HEK293 (cell line): ENCODE measurements at regions not wholly inside any gene's neighbourhood (a gene's known extent, or its start where the extent isn't known, plus 50 kb on each side); places are given as distances from the start of the nearest gene placed in this dataset.
A peak's percentile ranks its signal among the peaks of the same experiment; 100 is the strongest.

Experiments used
- IKZF3 ChIP-seq: fragments of 450-650 bp; IDR thresholded peaks from 2 replicates; pipeline ENCODE4 v1.5.0; 2018; ENCODE audit warnings: missing biosample characterization, mild to moderate bottlenecking, missing genetic modification characterization, moderate library complexity
- KLF1 ChIP-seq: fragments of 450-650 bp; formaldehyde crosslinking; IDR thresholded peaks from 2 replicates; pipeline ENCODE4 v1.5.1; 2016; ENCODE audit warnings: missing biosample characterization, missing genetic modification characterization
- KLF17 ChIP-seq: fragments of 450-650 bp; formaldehyde crosslinking; IDR thresholded peaks from 2 replicates; pipeline ENCODE4 v1.5.1; 2016; ENCODE audit warnings: missing biosample characterization, missing genetic modification characterization
- KLF9 ChIP-seq: fragments of 450-650 bp; formaldehyde crosslinking; IDR thresholded peaks from 2 replicates; pipeline ENCODE4 v1.5.1; 2016; ENCODE audit warnings: missing biosample characterization, missing genetic modification characterization, low read depth
- OVOL3 ChIP-seq: fragments of 450-650 bp; formaldehyde crosslinking; IDR thresholded peaks from 2 replicates; pipeline ENCODE4 v1.5.1; 2016; ENCODE audit warnings: missing biosample characterization, missing genetic modification characterization
- SETDB1 ChIP-seq: IDR thresholded peaks from one replicate; pipeline ENCODE4 v1.6.1; 2017; ENCODE audit warnings: mild to moderate bottlenecking, low read length, moderate library complexity, mixed read lengths; ENCODE audit not compliant: insufficient read length
- TRIM28 ChIP-seq: IDR thresholded peaks from 2 replicates; pipeline ENCODE4 v1.6.1; 2011; ENCODE audit warnings: low read length, control low read depth, borderline replicate concordance
- YY1 ChIP-seq: fragments of 450-650 bp; formaldehyde crosslinking; IDR thresholded peaks from 2 replicates; pipeline ENCODE4 v1.5.1; 2018; ENCODE audit warnings: missing biosample characterization, missing genetic modification characterization
- ZBTB10 ChIP-seq: fragments of 450-650 bp; formaldehyde crosslinking; IDR thresholded peaks from 2 replicates; pipeline ENCODE4 v1.5.1; 2016; ENCODE audit warnings: missing biosample characterization, missing genetic modification characterization
- ZBTB48 ChIP-seq: fragments of 450-650 bp; formaldehyde crosslinking; IDR thresholded peaks from 2 replicates; pipeline ENCODE4 v1.5.1; 2016; ENCODE audit warnings: missing biosample characterization, missing genetic modification characterization
- ZEB2 ChIP-seq: fragments of 450-650 bp; formaldehyde crosslinking; IDR thresholded peaks from 2 replicates; pipeline ENCODE4 v1.5.1; 2016; ENCODE audit warnings: missing biosample characterization, missing genetic modification characterization
- ZFHX2 ChIP-seq: fragments of 450-650 bp; formaldehyde crosslinking; conservative IDR thresholded peaks from 2 replicates; pipeline ENCODE4 v1.5.1; 2016; ENCODE audit warnings: missing biosample characterization, missing genetic modification characterization
- ZNF10 ChIP-seq: fragments of 450-650 bp; formaldehyde crosslinking; IDR thresholded peaks from 2 replicates; pipeline ENCODE4 v1.5.1; 2017; ENCODE audit warnings: missing biosample characterization, missing genetic modification characterization
- ZNF391 ChIP-seq: fragments of 450-650 bp; formaldehyde crosslinking; IDR thresholded peaks from 2 replicates; pipeline ENCODE4 v1.5.1; 2016; ENCODE audit warnings: low read depth, missing biosample characterization, missing genetic modification characterization, borderline replicate concordance
- ZNF423 ChIP-seq: fragments of 450-650 bp; formaldehyde crosslinking; IDR thresholded peaks from 2 replicates; pipeline ENCODE4 v1.5.1; 2016; ENCODE audit warnings: missing biosample characterization, missing genetic modification characterization
- ZNF623 ChIP-seq: fragments of 450-650 bp; formaldehyde crosslinking; IDR thresholded peaks from 2 replicates; pipeline ENCODE4 v1.5.1; 2016; ENCODE audit warnings: missing biosample characterization, missing genetic modification characterization
- ZNF692 ChIP-seq: fragments of 450-650 bp; formaldehyde crosslinking; IDR thresholded peaks from 2 replicates; pipeline ENCODE4 v1.5.1; 2016; ENCODE audit warnings: missing biosample characterization, missing genetic modification characterization
- TF ChIP-seq, protein P1 (sequence below): fragments of 450-650 bp; IDR thresholded peaks from 2 replicates; pipeline ENCODE4 v1.5.1; 2018; ENCODE audit warnings: missing biosample characterization, mild to moderate bottlenecking, missing genetic modification characterization
- TF ChIP-seq, protein P2 (sequence below): fragments of 450-650 bp; formaldehyde crosslinking; IDR thresholded peaks from 2 replicates; pipeline ENCODE4 v1.5.1; 2016; ENCODE audit warnings: missing biosample characterization, missing genetic modification characterization
- TF ChIP-seq, protein P3 (sequence below): fragments of 450-650 bp; formaldehyde crosslinking; conservative IDR thresholded peaks from 2 replicates; pipeline ENCODE4 v1.5.1; 2016; ENCODE audit warnings: low read depth, missing biosample characterization, missing genetic modification characterization
- TF ChIP-seq, protein P4 (sequence below): fragments of 450-650 bp; formaldehyde crosslinking; IDR thresholded peaks from 2 replicates; pipeline ENCODE4 v1.5.1; 2017; ENCODE audit warnings: missing biosample characterization, missing genetic modification characterization
- TF ChIP-seq, protein P5 (sequence below): fragments of 450-650 bp; formaldehyde crosslinking; IDR thresholded peaks from 2 replicates; pipeline ENCODE4 v1.5.1; 2016; ENCODE audit warnings: missing biosample characterization, missing genetic modification characterization
- TF ChIP-seq, protein P6 (sequence below): fragments of 450-650 bp; formaldehyde crosslinking; IDR thresholded peaks from 2 replicates; pipeline ENCODE4 v1.5.1; 2017; ENCODE audit warnings: missing biosample characterization, missing genetic modification characterization

DNA sequence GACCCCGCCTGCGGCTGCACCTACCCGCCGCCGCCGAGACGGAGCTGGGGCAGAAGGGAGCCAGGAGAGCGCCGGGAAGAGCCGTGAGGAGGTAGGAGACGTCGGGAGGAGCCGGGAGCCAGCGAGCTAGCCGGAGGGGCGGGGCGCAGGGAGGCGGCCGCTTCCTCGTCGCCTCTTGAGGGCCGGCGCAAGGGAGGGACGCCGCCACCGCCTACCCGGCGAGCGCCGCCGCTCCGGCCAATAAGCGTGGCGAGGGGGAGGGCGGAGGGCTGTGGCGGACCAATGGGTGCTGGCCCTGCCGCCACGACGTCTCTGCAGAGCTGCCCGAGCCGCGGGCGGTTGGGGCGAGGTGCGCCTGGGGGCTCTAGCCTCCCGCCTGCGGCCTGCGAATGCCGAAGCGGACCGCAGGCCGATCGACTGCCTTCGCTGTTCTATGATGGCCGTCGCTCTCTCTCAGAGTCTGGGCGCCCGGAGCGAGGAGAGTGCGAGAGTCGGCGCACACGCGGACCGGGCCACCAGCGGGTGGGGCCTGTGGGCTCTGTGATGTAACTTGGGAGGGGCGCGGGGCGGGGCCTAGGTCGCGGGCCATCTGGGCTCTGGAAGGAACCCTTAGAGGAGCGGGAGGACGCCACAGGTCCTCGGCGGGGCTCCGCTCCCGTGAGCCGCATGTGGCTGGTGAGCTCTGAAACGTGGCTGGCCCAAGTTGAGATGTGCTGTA is 72.7 kb upstream of the MAP4 start (continued):
- TF ChIP-seq, protein P1, sequence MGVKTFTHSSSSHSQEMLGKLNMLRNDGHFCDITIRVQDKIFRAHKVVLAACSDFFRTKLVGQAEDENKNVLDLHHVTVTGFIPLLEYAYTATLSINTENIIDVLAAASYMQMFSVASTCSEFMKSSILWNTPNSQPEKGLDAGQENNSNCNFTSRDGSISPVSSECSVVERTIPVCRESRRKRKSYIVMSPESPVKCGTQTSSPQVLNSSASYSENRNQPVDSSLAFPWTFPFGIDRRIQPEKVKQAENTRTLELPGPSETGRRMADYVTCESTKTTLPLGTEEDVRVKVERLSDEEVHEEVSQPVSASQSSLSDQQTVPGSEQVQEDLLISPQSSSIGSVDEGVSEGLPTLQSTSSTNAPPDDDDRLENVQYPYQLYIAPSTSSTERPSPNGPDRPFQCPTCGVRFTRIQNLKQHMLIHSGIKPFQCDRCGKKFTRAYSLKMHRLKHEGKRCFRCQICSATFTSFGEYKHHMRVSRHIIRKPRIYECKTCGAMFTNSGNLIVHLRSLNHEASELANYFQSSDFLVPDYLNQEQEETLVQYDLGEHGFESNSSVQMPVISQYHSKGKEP (tag by site-specific recombination) = no peak
- no peak for TF ChIP-seq ZNF391
- no peak for TF ChIP-seq ZNF10 (tag by site-specific recombination)
- TF ChIP-seq, protein P2, sequence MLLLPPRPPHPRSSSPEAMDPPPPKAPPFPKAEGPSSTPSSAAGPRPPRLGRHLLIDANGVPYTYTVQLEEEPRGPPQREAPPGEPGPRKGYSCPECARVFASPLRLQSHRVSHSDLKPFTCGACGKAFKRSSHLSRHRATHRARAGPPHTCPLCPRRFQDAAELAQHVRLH (tag by site-specific recombination) = peak; percentile 18; the same call in 1 of the 2 replicates
- TF ChIP-seq TRIM28 = no peak
- peak; percentile 97 for TF ChIP-seq IKZF3 (tag by site-specific recombination)
- TF ChIP-seq, protein P3, sequence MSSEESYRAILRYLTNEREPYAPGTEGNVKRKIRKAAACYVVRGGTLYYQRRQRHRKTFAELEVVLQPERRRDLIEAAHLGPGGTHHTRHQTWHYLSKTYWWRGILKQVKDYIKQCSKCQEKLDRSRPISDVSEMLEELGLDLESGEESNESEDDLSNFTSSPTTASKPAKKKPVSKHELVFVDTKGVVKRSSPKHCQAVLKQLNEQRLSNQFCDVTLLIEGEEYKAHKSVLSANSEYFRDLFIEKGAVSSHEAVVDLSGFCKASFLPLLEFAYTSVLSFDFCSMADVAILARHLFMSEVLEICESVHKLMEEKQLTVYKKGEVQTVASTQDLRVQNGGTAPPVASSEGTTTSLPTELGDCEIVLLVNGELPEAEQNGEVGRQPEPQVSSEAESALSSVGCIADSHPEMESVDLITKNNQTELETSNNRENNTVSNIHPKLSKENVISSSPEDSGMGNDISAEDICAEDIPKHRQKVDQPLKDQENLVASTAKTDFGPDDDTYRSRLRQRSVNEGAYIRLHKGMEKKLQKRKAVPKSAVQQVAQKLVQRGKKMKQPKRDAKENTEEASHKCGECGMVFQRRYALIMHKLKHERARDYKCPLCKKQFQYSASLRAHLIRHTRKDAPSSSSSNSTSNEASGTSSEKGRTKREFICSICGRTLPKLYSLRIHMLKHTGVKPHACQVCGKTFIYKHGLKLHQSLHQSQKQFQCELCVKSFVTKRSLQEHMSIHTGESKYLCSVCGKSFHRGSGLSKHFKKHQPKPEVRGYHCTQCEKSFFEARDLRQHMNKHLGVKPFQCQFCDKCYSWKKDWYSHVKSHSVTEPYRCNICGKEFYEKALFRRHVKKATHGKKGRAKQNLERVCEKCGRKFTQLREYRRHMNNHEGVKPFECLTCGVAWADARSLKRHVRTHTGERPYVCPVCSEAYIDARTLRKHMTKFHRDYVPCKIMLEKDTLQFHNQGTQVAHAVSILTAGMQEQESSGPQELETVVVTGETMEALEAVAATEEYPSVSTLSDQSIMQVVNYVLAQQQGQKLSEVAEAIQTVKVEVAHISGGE (tag by site-specific recombination) = peak; percentile 27; the same call in 1 of the 2 replicates
- TF ChIP-seq, protein P4, sequence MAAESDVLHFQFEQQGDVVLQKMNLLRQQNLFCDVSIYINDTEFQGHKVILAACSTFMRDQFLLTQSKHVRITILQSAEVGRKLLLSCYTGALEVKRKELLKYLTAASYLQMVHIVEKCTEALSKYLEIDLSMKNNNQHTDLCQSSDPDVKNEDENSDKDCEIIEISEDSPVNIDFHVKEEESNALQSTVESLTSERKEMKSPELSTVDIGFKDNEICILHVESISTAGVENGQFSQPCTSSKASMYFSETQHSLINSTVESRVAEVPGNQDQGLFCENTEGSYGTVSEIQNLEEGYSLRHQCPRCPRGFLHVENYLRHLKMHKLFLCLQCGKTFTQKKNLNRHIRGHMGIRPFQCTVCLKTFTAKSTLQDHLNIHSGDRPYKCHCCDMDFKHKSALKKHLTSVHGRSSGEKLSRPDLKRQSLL (tag by site-specific recombination) = peak; percentile 21; the same call in 1 of the 2 replicates
- TF ChIP-seq OVOL3 (tag by site-specific recombination) = no peak
- no peak for TF ChIP-seq ZNF623
- TF ChIP-seq ZNF692 = peak; percentile 67
- 0 out of 2 replicates have a peak, but pooled peaks have one; percentile 53 for TF ChIP-seq ZBTB10 (tag by site-specific recombination)
- TF ChIP-seq, protein P5, sequence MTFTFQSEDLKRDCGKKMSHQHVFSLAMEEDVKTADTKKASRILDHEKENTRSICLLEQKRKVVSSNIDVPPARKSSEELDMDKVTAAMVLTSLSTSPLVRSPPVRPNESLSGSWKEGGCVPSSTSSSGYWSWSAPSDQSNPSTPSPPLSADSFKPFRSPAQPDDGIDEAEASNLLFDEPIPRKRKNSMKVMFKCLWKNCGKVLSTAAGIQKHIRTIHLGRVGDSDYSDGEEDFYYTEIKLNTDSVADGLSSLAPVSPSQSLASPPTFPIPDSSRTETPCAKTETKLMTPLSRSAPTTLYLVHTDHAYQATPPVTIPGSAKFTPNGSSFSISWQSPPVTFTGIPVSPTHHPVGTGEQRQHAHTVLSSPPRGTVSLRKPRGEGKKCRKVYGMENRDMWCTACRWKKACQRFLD = no peak
- peak; percentile 86 for TF ChIP-seq KLF17 (tag by site-specific recombination)
- TF ChIP-seq ZEB2 (tag by site-specific recombination) = peak; percentile 86
- TF ChIP-seq KLF9 (tag by site-specific recombination) = peak; percentile 73
- peak; percentile 62 for TF ChIP-seq KLF1 (tag by site-specific recombination)
- peak; percentile 39; the same call in 1 of the 2 replicates for TF ChIP-seq ZBTB48 (tag by site-specific recombination)
- TF ChIP-seq SETDB1 = no peak
- TF ChIP-seq, protein P6, sequence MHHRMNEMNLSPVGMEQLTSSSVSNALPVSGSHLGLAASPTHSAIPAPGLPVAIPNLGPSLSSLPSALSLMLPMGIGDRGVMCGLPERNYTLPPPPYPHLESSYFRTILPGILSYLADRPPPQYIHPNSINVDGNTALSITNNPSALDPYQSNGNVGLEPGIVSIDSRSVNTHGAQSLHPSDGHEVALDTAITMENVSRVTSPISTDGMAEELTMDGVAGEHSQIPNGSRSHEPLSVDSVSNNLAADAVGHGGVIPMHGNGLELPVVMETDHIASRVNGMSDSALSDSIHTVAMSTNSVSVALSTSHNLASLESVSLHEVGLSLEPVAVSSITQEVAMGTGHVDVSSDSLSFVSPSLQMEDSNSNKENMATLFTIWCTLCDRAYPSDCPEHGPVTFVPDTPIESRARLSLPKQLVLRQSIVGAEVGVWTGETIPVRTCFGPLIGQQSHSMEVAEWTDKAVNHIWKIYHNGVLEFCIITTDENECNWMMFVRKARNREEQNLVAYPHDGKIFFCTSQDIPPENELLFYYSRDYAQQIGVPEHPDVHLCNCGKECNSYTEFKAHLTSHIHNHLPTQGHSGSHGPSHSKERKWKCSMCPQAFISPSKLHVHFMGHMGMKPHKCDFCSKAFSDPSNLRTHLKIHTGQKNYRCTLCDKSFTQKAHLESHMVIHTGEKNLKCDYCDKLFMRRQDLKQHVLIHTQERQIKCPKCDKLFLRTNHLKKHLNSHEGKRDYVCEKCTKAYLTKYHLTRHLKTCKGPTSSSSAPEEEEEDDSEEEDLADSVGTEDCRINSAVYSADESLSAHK = peak; percentile 13; the same call in 1 of the 2 replicates
- peak; percentile 73; the same call in 1 of the 2 replicates for TF ChIP-seq ZFHX2
- peak; percentile 33; the same call in 1 of the 2 replicates for TF ChIP-seq ZNF423 (tag by site-specific recombination)
- peak; percentile 64; the same call in 1 of the 2 replicates for TF ChIP-seq YY1 (tag by site-specific recombination)
